ENCODE measurements at regions not wholly inside any gene's neighbourhood (a gene's known extent, or its start where the extent isn't known, plus 50 kb on each side); places are given as distances from the start of the nearest gene placed in this dataset.

GRCh38 chr2:175872721-175873120, 129.3 kb downstream of the LNPK start:
- Mint-ChIP-seq H3K27me3 (peaks cover 35 to 78% of the 10 kb centered on the region in 2 donors), H3K4me1 (ENCODE audit: low read depth in 2 of 2) (no peaks in the 10 kb centered on the region), H3K27ac (no peak overlapping the region), H3K9me3 (no peaks in the 10 kb centered on the region), H3K36me3 (ENCODE audit: insufficient read depth) (no peaks in the 10 kb centered on the region), H3K4me3 (no peak overlapping the region)
- no peak for DNase-seq
- no peak for ATAC-seq (replicated peaks)

DNA sequence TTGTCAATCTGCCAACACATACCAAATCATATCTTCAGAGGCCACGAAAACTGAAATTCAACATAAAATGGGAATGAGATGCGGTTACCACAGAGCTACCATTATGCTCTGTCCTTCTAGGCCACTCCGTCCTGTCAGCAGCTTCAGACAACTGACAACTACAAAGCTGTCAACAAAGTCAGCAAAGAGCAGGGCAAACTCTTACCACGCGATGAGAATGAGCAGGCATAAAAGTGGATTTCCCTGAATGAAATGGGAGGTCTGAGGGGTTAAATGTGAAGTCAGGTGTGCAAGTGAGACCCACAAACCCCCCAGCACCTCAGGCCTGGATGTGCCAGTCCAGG, 130.1 kb downstream of the LNPK start:
- ATAC-seq (replicated peaks) (no peak), DNase-seq (no peak)
- peaks cover 28 to 70% of the 10 kb centered on the region in 2 donors for H3K27me3 Mint-ChIP-seq
- no peak overlapping the region for H3K4me3 Mint-ChIP-seq
- H3K27ac Mint-ChIP-seq, result no peak overlapping the region
- H3K9me3 Mint-ChIP-seq, result no peaks in the 10 kb centered on the region
- no peaks in the 10 kb centered on the region for H3K4me1 Mint-ChIP-seq (ENCODE audit: low read depth in 2 of 2)
- H3K36me3 Mint-ChIP-seq (ENCODE audit: insufficient read depth), result no peaks in the 10 kb centered on the region

GRCh38 chr2:175871331-175872004, 130.6 kb downstream of the LNPK start:
- no peaks in the 10 kb centered on the region for H3K4me1 Mint-ChIP-seq (ENCODE audit: low read depth in 2 of 2)
- ATAC-seq (replicated peaks) (no peak), DNase-seq (no peak)
- no peaks in the 10 kb centered on the region for H3K36me3 Mint-ChIP-seq (ENCODE audit: insufficient read depth)
- no peaks in the 10 kb centered on the region for H3K9me3 Mint-ChIP-seq
- no peak overlapping the region for H3K4me3 Mint-ChIP-seq
- H3K27ac Mint-ChIP-seq, result no peak overlapping the region
- peaks cover 23 to 68% of the 10 kb centered on the region in 2 donors for H3K27me3 Mint-ChIP-seq

DNA sequence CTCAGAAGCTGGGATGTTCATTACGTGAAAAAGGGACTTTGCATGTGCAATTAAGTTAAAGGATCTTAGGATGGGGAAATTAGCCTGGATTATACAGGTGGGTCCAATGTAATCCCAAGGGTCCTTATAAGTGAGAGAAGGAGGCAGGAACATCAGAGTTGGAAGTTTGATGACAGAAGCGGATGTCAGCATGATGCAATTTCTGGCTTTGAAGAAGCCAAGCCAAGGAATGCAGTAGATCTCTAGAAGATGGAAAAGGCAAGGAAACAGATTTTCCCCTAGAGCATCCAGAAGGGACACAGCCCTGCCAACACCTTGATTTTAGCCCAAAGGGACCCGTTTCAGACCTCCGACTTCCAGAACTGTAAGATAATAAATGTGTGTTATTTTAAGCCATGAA, 136.4 kb downstream of the LNPK start:
- no peaks in the 10 kb centered on the region for H3K36me3 Mint-ChIP-seq (ENCODE audit: insufficient read depth)
- H3K27ac Mint-ChIP-seq, result no peak overlapping the region
- DNase-seq, result no peak
- peaks cover 19 to 66% of the 10 kb centered on the region in 2 donors for H3K27me3 Mint-ChIP-seq
- ATAC-seq (replicated peaks), result no peak
- no peaks in the 10 kb centered on the region for H3K4me1 Mint-ChIP-seq (ENCODE audit: low read depth in 2 of 2)
- no peak overlapping the region for H3K4me3 Mint-ChIP-seq
- no peaks in the 10 kb centered on the region for H3K9me3 Mint-ChIP-seq

DNA sequence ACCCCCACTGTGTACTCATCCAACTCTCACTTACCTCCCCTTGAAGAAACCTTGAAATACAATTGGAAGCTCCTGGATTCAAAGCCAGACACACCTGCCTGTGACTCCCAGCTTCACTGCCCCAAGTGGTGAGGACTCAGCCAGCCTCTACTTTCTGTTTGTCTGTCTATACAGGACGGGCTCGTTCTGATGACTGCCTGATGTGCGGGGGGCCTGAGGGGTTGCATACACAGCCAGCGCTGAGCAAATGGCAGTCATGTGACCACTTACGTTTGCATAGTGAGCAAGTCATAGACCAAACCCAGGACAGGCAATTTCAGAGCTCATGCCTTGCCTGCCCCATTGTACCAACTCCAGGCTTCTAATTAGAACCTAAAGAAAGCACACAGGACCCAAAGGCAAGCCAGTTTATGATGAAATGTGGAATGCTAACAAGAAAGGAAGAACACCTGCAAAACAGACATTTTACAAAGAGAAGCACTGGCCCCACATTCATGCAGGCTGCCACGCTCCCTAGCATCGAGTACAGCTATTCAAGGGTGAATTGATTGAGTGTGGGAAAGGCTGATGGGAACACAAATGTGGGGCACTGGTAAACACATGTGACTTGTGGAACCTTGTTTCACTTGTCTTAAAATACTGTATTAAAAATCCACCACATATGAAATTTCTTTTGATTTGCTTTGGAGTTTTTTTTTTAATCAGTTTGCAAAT, 137.8 kb downstream of the LNPK start:
- H3K27me3 Mint-ChIP-seq, result peaks cover 19 to 66% of the 10 kb centered on the region in 2 donors
- DNase-seq (no peak), ATAC-seq (replicated peaks) (no peak)
- H3K36me3 Mint-ChIP-seq (ENCODE audit: insufficient read depth), result no peaks in the 10 kb centered on the region
- H3K4me3 Mint-ChIP-seq, result no peak overlapping the region
- H3K9me3 Mint-ChIP-seq, result no peaks in the 10 kb centered on the region
- no peak overlapping the region for H3K27ac Mint-ChIP-seq
- H3K4me1 Mint-ChIP-seq (ENCODE audit: low read depth in 2 of 2), result no peaks in the 10 kb centered on the region

- no peak for DNase-seq
- no peaks in the 10 kb centered on the region for H3K36me3 Mint-ChIP-seq (ENCODE audit: insufficient read depth)
- H3K4me3 Mint-ChIP-seq, result no peak overlapping the region
- no peak overlapping the region for H3K27ac Mint-ChIP-seq
- no peak for ATAC-seq (replicated peaks)
- peaks cover 19 to 68% of the 10 kb centered on the region in 2 donors for H3K27me3 Mint-ChIP-seq
- H3K9me3 Mint-ChIP-seq, result no peaks in the 10 kb centered on the region
- no peaks in the 10 kb centered on the region for H3K4me1 Mint-ChIP-seq (ENCODE audit: low read depth in 2 of 2)
Measured at GRCh38 chr2:175861958-175862357, 140.1 kb downstream of the LNPK start.

GRCh38 chr2:175855794-175856453, 146.1 kb downstream of the LNPK start:
- Mint-ChIP-seq H3K36me3 (ENCODE audit: insufficient read depth) (no peaks in the 10 kb centered on the region), H3K4me3 (no peak overlapping the region), H3K9me3 (no peaks in the 10 kb centered on the region), H3K4me1 (ENCODE audit: low read depth in 2 of 2) (no peaks in the 10 kb centered on the region), H3K27ac (no peak overlapping the region), H3K27me3 (peaks cover 0 to 46% of the 10 kb centered on the region in 2 donors)
- no peak for DNase-seq
- no peak for ATAC-seq (replicated peaks)

DNA sequence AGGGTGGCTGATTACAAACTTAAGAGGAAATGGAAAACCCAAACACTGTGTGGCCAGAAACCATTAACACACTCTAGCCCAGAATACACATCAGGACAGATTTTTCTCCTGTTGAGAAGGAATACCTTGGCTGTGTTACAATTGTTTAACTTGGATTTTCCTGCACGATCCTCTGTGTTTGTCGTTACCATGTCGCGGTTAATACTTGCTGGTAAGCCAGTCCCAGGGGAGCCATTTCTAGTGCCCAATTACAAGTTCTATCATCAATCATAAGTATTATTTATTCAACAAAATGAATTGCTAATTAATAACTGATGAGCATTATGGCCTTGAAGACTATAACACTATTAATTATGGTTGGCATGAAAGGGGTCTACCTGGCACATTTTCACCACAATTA, 146.8 kb downstream of the LNPK start:
- no peaks in the 10 kb centered on the region for H3K4me1 Mint-ChIP-seq (ENCODE audit: low read depth in 2 of 2)
- no peak overlapping the region for H3K27ac Mint-ChIP-seq
- DNase-seq (no peak), ATAC-seq (replicated peaks) (no peak)
- peaks cover 5 to 44% of the 10 kb centered on the region in 2 donors for H3K27me3 Mint-ChIP-seq
- H3K9me3 Mint-ChIP-seq, result no peaks in the 10 kb centered on the region
- no peak overlapping the region for H3K4me3 Mint-ChIP-seq
- H3K36me3 Mint-ChIP-seq (ENCODE audit: insufficient read depth), result no peaks in the 10 kb centered on the region

DNA sequence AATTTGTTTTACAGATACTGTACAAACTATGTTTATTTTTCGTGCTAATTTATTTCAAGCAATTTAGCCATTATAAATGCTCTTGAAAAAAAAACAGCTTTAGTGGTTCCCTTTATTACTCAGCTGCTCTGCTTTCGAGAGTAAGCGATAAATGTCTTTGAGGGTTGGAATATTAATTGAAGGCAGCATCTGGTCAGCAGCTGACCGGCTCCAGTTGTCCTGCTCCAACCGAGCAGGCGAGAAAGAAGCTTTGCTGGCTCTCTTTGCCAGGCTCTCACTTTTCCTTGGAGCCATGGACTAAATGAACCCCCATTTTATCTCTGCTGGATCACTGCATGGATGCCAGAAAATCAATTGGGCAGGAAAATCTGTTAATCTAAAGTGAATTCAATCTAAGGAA, 147.4 kb downstream of the LNPK start:
- Mint-ChIP-seq H3K27me3 (peaks cover 5 to 44% of the 10 kb centered on the region in 2 donors), H3K9me3 (no peaks in the 10 kb centered on the region), H3K27ac (no peak overlapping the region), H3K4me3 (no peak overlapping the region), H3K4me1 (ENCODE audit: low read depth in 2 of 2) (no peaks in the 10 kb centered on the region), H3K36me3 (ENCODE audit: insufficient read depth) (no peaks in the 10 kb centered on the region)
- ATAC-seq (replicated peaks) (no peak), DNase-seq (no peak)

- ATAC-seq (replicated peaks) (no peak), DNase-seq (no peak)
- Mint-ChIP-seq H3K4me3 (no peak overlapping the region), H3K9me3 (no peaks in the 10 kb centered on the region), H3K4me1 (ENCODE audit: low read depth in 2 of 2) (no peaks in the 10 kb centered on the region), H3K27me3 (peaks cover 7 to 39% of the 10 kb centered on the region in 2 donors), H3K27ac (no peak overlapping the region), H3K36me3 (ENCODE audit: insufficient read depth) (no peaks in the 10 kb centered on the region)
Measured at GRCh38 chr2:175854129-175854528, 147.9 kb downstream of the LNPK start.

- no peak for ATAC-seq (replicated peaks)
- H3K27ac Mint-ChIP-seq, result no peak overlapping the region
- no peaks in the 10 kb centered on the region for H3K4me1 Mint-ChIP-seq (ENCODE audit: low read depth in 2 of 2)
- DNase-seq, result no peak
- peaks cover 13 to 39% of the 10 kb centered on the region in 2 donors for H3K27me3 Mint-ChIP-seq
- H3K4me3 Mint-ChIP-seq, result no peak overlapping the region
- H3K36me3 Mint-ChIP-seq (ENCODE audit: insufficient read depth), result no peaks in the 10 kb centered on the region
- H3K9me3 Mint-ChIP-seq, result no peaks in the 10 kb centered on the region
Measured at GRCh38 chr2:175853616-175853890, 148.5 kb downstream of the LNPK start.

DNA sequence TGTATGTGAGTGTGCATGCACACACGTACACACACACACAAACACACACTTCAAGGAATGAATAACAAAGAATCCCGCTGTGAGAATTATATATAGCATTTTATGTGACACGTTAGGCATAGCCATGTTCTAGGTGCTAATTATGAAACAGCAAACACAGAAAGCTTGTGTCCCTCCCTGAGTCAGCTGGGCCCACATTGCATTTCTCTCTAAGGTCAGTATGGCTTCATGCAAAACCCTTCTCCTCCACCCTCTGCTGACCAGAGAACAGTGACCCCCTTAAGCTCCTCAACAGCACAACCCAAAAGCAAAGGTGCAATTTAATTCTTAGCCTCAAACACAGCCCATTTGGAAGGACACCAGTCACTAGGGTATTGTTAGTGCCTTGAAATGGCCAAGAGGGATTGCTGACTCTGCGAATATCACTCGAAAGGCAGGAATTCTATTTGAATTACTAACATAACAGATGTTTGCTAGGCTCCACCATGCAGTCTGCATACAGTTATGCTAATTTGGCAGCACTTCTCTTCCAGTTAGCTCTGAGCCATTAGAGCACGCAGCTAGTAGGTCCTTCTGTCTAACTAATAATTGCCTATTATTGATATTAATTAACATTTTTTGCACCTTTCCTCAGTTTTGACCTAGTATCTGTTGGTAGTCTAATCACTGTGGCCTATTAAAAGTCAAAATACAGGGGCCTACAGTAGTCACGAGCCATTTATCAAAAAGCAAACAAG, 149.0 kb downstream of the LNPK start:
- DNase-seq (no peak), ATAC-seq (replicated peaks) (no peak)
- H3K9me3 Mint-ChIP-seq, result no peaks in the 10 kb centered on the region
- peaks cover 18 to 44% of the 10 kb centered on the region in 2 donors for H3K27me3 Mint-ChIP-seq
- no peaks in the 10 kb centered on the region for H3K4me1 Mint-ChIP-seq (ENCODE audit: low read depth in 2 of 2)
- H3K36me3 Mint-ChIP-seq (ENCODE audit: insufficient read depth), result no peaks in the 10 kb centered on the region
- H3K27ac Mint-ChIP-seq, result no peak overlapping the region
- no peak overlapping the region for H3K4me3 Mint-ChIP-seq

- ATAC-seq (replicated peaks) (no peak), DNase-seq (no peak)
- H3K4me3 Mint-ChIP-seq, result no peak overlapping the region
- peaks cover 38 to 50% of the 10 kb centered on the region in 2 donors for H3K27me3 Mint-ChIP-seq
- no peak overlapping the region for H3K27ac Mint-ChIP-seq
- no peaks in the 10 kb centered on the region for H3K36me3 Mint-ChIP-seq (ENCODE audit: insufficient read depth)
- no peaks in the 10 kb centered on the region for H3K9me3 Mint-ChIP-seq
- H3K4me1 Mint-ChIP-seq (ENCODE audit: low read depth in 2 of 2), result no peaks in the 10 kb centered on the region
Measured at GRCh38 chr2:175847128-175847527, 154.9 kb downstream of the LNPK start.

All from effector memory CD8-positive, alpha-beta T cell (primary cell).